ENCODE measurements at regions not wholly inside any gene's neighbourhood (a gene's known extent, or its start where the extent isn't known, plus 50 kb on each side); places are given as distances from the start of the nearest gene placed in this dataset.

DNA sequence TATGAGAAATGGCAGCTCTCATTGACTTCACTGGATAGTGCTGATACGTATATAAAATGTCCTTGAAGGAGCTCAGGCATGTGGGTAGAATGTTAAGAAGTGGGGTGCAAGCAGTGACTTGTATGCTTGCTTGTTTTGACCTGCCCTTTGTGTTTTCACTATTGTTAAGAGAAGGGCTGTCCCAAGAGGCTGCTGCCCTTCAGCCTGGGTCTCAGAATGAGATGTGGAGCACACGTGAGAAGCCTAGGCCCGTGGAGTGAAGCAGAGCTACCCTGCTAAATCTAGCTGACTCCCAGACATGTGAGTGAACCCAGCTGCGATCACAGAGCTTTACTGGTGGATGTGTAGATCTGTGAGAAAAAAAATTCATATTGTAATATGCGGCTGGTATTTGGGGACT, 305.3 kb upstream of the RGS17 start:
- TF ChIP-seq, protein P1, sequence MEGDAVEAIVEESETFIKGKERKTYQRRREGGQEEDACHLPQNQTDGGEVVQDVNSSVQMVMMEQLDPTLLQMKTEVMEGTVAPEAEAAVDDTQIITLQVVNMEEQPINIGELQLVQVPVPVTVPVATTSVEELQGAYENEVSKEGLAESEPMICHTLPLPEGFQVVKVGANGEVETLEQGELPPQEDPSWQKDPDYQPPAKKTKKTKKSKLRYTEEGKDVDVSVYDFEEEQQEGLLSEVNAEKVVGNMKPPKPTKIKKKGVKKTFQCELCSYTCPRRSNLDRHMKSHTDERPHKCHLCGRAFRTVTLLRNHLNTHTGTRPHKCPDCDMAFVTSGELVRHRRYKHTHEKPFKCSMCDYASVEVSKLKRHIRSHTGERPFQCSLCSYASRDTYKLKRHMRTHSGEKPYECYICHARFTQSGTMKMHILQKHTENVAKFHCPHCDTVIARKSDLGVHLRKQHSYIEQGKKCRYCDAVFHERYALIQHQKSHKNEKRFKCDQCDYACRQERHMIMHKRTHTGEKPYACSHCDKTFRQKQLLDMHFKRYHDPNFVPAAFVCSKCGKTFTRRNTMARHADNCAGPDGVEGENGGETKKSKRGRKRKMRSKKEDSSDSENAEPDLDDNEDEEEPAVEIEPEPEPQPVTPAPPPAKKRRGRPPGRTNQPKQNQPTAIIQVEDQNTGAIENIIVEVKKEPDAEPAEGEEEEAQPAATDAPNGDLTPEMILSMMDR (IDR thresholded peaks at IDR 0.05; ENCODE audit: poor library complexity, severe bottlenecking), result no peak
- no peak for TF ChIP-seq TAF1 (IDR thresholded peaks at IDR 0.05; ENCODE audit: low read depth)

All from neural cell (in vitro differentiated cells).